ENCODE measurements at regions not wholly inside any gene's neighbourhood (a gene's known extent, or its start where the extent isn't known, plus 50 kb on each side); places are given as distances from the start of the nearest gene placed in this dataset.

DNA sequence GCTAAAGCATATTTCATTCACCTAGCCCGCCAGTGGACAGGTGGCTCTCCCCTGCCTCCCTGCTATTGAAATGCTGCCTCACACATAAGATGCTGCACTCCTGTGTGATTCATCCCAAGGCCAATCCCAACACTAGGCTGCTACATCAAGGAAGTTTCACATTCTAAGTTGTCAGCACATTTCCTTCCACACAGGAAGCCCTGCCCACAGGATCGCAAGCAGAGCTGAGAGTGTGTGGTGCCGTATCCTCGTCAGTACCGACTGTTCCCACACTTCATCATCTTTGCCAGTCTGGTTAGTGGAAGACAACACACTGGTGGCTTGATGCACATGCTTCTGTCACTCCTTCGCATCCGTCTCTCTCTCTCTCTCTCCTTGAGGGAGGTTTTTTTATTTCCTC lies 194.3 kb upstream of the PPP2R2D start:
- Histone ChIP-seq H3K36me3 (no peaks in the 10 kb centered on the region), H3K27me3 (ENCODE audit: low read depth) (peaks cover 5% of the 10 kb centered on the region), H3K4me1 (no peaks in the 10 kb centered on the region), H3K27ac (no peak overlapping the region), H3K9me3 (peaks cover 14% of the 10 kb centered on the region), H3K4me3 (no peak overlapping the region)
- ATAC-seq (no peak), DNase-seq (no peak)
- intact Hi-C loops (cut with DNase I) = no loop called here
- TF ChIP-seq, protein P1, sequence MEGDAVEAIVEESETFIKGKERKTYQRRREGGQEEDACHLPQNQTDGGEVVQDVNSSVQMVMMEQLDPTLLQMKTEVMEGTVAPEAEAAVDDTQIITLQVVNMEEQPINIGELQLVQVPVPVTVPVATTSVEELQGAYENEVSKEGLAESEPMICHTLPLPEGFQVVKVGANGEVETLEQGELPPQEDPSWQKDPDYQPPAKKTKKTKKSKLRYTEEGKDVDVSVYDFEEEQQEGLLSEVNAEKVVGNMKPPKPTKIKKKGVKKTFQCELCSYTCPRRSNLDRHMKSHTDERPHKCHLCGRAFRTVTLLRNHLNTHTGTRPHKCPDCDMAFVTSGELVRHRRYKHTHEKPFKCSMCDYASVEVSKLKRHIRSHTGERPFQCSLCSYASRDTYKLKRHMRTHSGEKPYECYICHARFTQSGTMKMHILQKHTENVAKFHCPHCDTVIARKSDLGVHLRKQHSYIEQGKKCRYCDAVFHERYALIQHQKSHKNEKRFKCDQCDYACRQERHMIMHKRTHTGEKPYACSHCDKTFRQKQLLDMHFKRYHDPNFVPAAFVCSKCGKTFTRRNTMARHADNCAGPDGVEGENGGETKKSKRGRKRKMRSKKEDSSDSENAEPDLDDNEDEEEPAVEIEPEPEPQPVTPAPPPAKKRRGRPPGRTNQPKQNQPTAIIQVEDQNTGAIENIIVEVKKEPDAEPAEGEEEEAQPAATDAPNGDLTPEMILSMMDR (IDR thresholded peaks at IDR 0.05) = no peak

DNA sequence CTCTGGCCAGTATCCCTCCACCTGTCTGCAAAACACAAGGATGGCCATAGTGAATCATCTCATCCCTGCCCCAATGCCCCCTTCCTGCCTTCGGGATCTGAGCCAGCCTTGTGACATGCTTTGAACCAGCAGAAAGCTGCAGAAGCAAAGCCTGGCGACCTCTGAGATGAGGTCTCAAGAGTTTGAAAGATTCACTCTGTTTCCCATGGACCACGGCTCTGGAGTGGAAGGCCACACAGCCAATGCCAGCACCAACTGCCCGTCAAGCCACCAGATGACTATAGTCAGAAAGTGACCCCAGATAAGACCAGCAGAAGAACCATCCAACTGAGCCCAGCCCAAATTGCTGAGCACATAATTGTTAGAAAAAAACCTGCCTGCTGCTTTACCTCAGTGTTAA lies 193.9 kb upstream of the PPP2R2D start:
- DNase-seq = no peak

DNA sequence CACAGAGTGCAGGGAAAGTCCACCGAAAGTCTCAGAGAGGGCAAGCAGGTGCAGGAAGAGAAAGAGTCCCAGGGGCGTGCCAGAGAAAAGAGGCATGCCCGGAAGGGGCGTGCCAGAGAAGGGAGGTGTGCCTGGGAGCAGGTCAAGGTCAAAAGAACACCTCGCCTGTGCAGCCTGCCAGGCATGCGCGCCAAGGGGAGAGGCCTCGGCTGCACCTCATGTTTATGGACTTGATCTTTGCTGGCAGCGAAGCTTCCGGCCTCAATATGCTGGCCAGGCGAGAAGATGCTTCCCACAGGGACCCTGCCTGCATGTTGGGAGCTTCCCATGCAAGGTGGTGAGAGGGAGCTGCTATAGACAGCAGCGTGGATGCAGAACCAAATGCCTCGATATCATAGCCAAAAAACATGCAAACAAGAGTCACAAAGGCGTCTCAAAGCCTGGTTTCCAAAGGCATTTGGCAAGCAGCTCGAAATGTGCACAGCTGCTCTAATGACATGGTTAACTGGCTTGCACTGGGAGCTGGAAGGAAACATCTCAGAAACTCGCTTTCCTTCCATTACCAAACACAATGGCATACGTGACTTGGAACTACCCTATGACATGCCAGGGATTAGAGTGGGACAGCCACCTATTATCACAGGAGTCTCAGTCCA lies 192.5 kb upstream of the PPP2R2D start:
- H3K27ac ChIP-seq = no peak overlapping the region
- ATAC-seq (no peak), DNase-seq (no peak)

More for the DNA sequence above, 193.9 kb upstream of the PPP2R2D start:
- no peak overlapping the region for H3K4me3 ChIP-seq
- no peak for ATAC-seq
- no peak overlapping the region for H3K27ac ChIP-seq
- no peaks in the 10 kb centered on the region for H3K36me3 ChIP-seq
- H3K9me3 ChIP-seq = peaks cover 14% of the 10 kb centered on the region
- no peaks in the 10 kb centered on the region for H3K4me1 ChIP-seq
- H3K27me3 ChIP-seq (ENCODE audit: low read depth) = peaks cover 5% of the 10 kb centered on the region
- intact Hi-C loops (cut with DNase I) = no loop called here
- TF ChIP-seq, protein P1 (IDR thresholded peaks at IDR 0.05) = no peak

DNA sequence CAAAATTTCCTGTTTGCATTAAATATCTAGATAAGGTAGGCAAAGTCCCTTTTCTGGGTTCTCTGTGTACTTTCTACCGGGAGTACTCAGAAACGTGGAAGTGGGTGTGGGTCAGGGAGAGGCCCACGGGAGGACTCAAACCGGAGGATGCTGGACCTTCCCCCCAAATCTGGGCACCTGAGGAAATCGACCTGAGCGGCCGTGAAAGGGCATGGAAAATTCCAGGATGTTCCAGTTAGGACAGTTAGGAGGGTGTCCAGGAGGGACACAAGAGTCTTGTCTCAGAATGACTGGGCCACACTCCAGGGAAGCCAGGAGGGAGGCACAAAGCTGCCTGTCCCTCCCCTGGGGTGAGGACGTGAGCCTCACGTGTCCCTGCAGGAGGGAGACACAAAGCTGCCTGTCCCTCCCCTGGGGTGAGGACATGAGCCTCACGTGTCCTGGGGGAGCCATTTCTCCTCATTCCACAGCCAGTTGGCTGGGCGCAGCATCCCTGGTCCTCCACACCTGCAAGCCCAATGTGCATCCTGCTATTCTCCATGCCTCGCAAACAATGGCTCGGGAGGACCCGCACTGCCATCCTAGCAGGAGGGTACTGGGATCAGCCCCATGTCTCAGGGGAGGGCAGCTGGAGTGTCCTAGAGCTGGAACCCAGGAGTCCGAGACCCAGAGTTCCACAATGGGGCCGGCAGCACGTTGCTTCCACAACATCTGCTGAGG lies 190.5 kb upstream of the PPP2R2D start:
- no peak overlapping the region for H3K27ac ChIP-seq
- TF ChIP-seq, protein P1 (IDR thresholded peaks at IDR 0.05) = no peak
- ATAC-seq (no peak), DNase-seq (no peak)
- no peaks in the 10 kb centered on the region for H3K4me1 ChIP-seq
- H3K4me3 ChIP-seq = no peak overlapping the region
- no peaks in the 10 kb centered on the region for H3K27me3 ChIP-seq (ENCODE audit: low read depth)
- H3K9me3 ChIP-seq = peaks cover 14% of the 10 kb centered on the region
- intact Hi-C loops (cut with DNase I) = no loop called here
- no peaks in the 10 kb centered on the region for H3K36me3 ChIP-seq

More for the DNA sequence above, 192.5 kb upstream of the PPP2R2D start:
- no peaks in the 10 kb centered on the region for H3K36me3 ChIP-seq
- TF ChIP-seq, protein P1 (IDR thresholded peaks at IDR 0.05) = no peak
- H3K4me1 ChIP-seq = no peaks in the 10 kb centered on the region
- peaks cover 5% of the 10 kb centered on the region for H3K27me3 ChIP-seq (ENCODE audit: low read depth)
- H3K4me3 ChIP-seq = no peak overlapping the region
- intact Hi-C loops (cut with DNase I) = no loop called here
- H3K9me3 ChIP-seq = peaks cover 14% of the 10 kb centered on the region

DNA sequence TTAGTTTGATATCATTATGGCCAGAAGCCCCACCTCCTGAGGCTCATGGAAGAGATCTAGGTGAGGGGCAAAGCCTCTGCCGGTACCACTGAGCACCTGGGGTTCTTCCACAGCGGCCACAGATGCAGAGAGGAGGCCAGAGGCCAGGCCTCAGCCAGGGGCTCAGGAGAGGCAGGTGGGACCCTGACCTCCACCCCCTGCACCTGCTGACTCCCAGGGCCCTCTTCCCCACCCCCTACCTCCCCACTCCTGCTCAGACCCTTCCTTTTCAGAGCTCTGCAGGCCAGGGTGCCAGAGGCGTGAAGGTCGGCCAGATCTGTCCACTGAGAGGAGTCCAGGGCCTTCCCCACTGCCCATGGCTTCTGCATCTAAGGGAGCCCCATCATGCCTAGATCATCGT lies 178.7 kb upstream of the PPP2R2D start:
- ATAC-seq (no peak), DNase-seq (no peak)
- H3K27ac ChIP-seq = no peak overlapping the region
- peaks cover 12% of the 10 kb centered on the region for H3K4me1 ChIP-seq
- TF ChIP-seq, protein P1 (IDR thresholded peaks at IDR 0.05) = no peak
- no peaks in the 10 kb centered on the region for H3K9me3 ChIP-seq
- no peaks in the 10 kb centered on the region for H3K36me3 ChIP-seq
- peaks cover 17% of the 10 kb centered on the region for H3K27me3 ChIP-seq (ENCODE audit: low read depth)
- intact Hi-C loops (cut with DNase I) = no loop called here
- no peak overlapping the region for H3K4me3 ChIP-seq
